ENCODE measurements at regions not wholly inside any gene's neighbourhood (a gene's known extent, or its start where the extent isn't known, plus 50 kb on each side); places are given as distances from the start of the nearest gene placed in this dataset.
A peak's percentile ranks its signal among the peaks of the same experiment; 100 is the strongest.

DNA sequence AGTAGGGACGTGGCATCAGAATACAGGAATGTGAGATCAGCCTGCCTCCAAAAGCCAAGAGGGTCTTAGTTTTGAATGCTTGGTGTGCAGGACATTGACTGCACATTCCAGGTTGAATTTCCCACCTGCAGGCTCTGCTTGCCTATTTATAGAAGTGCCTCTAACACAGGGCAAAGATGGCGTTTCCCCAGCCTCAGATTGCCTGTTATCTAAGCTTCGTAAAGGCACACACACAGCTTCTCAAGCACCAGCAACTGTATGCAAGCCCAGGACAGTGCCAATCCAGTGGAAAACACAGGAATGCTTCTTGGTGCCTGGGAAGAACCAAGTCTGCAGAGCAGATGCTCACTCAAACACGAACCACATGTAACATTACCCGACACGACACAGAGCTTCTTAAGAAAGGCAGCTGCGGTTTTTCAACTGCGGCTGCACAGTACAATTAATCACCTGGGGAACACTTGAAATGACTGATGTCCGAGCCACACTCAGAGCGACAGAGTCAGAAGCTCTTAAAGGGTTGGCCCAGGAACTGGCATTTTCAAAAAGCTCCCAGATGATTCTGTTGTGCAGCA lies 90.0 kb upstream of the ANKRD34C start:
- Histone ChIP-seq H2BK12ac (ENCODE audit: low read length) (peak overlapping the region; percentile 7), H3K18ac (ENCODE audit: low read length) (peak overlapping the region; percentile 27), H3K36me3 (replicated peaks in 1 of 2; ENCODE audit: control insufficient read depth in 2 of 2, insufficient read depth in 2 of 2, low read length in 2 of 2) (no peaks in the 10 kb centered on the region), H3K4ac (ENCODE audit: low read length) (no peak overlapping the region), H2AFZ (ENCODE audit: low read length) (peak overlapping the region; percentile 80), H3K9me3 (replicated peaks in 1 of 2; ENCODE audit: control insufficient read depth in 2 of 2, insufficient read depth in 1 of 2, low read depth in 1 of 2, low read length in 2 of 2) (no peaks in the 10 kb centered on the region), H3K14ac (ENCODE audit: low read length) (no peak overlapping the region), H4K8ac (ENCODE audit: low read depth, low read length) (peak overlapping the region; percentile 19), H3K27me3 (ENCODE audit: control insufficient read depth in 3 of 3, insufficient read depth in 3 of 3, low read depth in 1 of 3, low read length in 3 of 3) (peaks cover 0 to 10% (median 0%) of the 10 kb centered on the region in 3 experiments), H2BK15ac (ENCODE audit: low read length) (no peak overlapping the region), H3K4me2 (ENCODE audit: insufficient read depth, low read length, poor library complexity, severe bottlenecking) (no peak overlapping the region), H3K79me1 (ENCODE audit: low read depth, low read length) (no peaks in the 10 kb centered on the region), H3K23ac (ENCODE audit: low read depth, low read length, poor library complexity) (no peak overlapping the region), H3K4me1 (ENCODE audit: control insufficient read depth in 2 of 2, insufficient read depth in 1 of 2, low read depth in 1 of 2, low read length in 2 of 2) (peaks cover 24 to 26% of the 10 kb centered on the region in 2 donors), H4K91ac (ENCODE audit: low read depth, low read length, poor library complexity) (peak overlapping the region; percentile 19), H3K4me3 (ENCODE audit: low read length in 2 of 2) (no peak overlapping the region), H3K27ac (replicated peaks; ENCODE audit: low read length) (no peak overlapping the region), H3K9ac (ENCODE audit: low read depth, low read length, poor library complexity) (no peak overlapping the region), H2BK5ac (ENCODE audit: low read length) (no peak overlapping the region), H2AK5ac (ENCODE audit: low read depth, low read length) (no peak overlapping the region), H2BK120ac (ENCODE audit: low read depth, low read length) (no peak overlapping the region)
- no CpG with 5 or more reads among the region's 10 CpGs for WGBS, 2 donors (ENCODE audit: extremely low coverage in 2 of 2, insufficient read length in 2 of 2, insufficient replicate concordance in 1 of 2)
- DNase-seq (ENCODE audit: low spot score): no peak

DNA sequence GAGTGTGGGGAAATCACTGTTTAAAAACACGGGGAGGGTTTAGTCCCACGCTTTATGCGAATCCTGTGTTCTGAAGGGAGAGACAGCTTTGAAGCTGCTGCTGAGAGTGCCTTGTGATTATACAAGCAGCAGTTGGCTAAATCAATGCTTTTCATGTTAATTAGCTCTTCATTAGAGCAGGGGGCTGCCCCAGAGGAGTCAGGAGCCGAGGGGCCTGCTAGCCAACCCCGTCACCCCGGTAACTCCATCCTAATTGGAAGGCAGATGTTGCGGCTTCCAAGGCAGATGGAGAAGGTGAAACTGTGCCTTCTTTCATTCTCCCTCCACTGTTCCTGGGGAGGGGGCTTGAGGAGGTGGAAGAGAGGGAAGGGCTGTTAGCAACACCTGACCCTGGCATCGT lies 92.4 kb upstream of the ANKRD34C start:
- no CpG with 5 or more reads among the region's 8 CpGs for WGBS, 2 donors (ENCODE audit: extremely low coverage in 2 of 2, insufficient read length in 2 of 2, insufficient replicate concordance in 1 of 2)

DNA sequence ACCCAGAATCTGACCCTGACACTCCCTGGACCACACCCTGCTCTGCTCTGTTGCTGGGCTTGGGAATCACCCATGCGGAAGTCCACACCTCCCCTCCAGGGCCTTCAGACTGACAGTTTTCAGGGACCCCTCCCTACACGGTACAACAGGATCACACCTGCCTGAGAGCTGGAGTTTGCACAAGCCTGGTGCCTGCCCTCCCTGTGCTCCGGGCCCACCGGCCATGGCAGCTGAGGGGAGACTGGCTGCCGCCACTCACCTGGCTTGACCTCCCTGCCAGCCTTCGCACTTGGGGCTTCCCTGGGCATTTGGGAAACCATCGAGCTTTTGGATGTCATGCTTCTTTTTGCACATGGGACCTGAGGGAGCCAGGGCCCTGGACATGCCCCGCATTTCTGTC lies 95.9 kb upstream of the ANKRD34C start:
- Histone ChIP-seq H2AK5ac (ENCODE audit: low read depth, low read length) (no peak overlapping the region), H3K23ac (ENCODE audit: low read depth, low read length, poor library complexity) (no peak overlapping the region), H3K9ac (ENCODE audit: low read depth, low read length, poor library complexity) (no peak overlapping the region), H3K4me3 (ENCODE audit: low read length in 2 of 2) (no peak overlapping the region), H3K4me1 (ENCODE audit: control insufficient read depth in 2 of 2, insufficient read depth in 1 of 2, low read depth in 1 of 2, low read length in 2 of 2) (peaks cover 5 to 6% of the 10 kb centered on the region in 2 donors), H3K4ac (ENCODE audit: low read length) (no peak overlapping the region), H3K4me2 (ENCODE audit: insufficient read depth, low read length, poor library complexity, severe bottlenecking) (no peak overlapping the region), H2BK120ac (ENCODE audit: low read depth, low read length) (no peak overlapping the region), H2AFZ (ENCODE audit: low read length) (no peak overlapping the region), H3K79me1 (ENCODE audit: low read depth, low read length) (no peaks in the 10 kb centered on the region), H3K14ac (ENCODE audit: low read length) (no peak overlapping the region), H2BK5ac (ENCODE audit: low read length) (no peak overlapping the region), H2BK15ac (ENCODE audit: low read length) (no peak overlapping the region), H3K27me3 (ENCODE audit: control insufficient read depth in 3 of 3, insufficient read depth in 3 of 3, low read depth in 1 of 3, low read length in 3 of 3) (peaks cover 0 to 3% (median 0%) of the 10 kb centered on the region in 3 experiments), H2BK12ac (ENCODE audit: low read length) (no peak overlapping the region), H3K9me3 (replicated peaks in 1 of 2; ENCODE audit: control insufficient read depth in 2 of 2, insufficient read depth in 1 of 2, low read depth in 1 of 2, low read length in 2 of 2) (no peaks in the 10 kb centered on the region), H4K91ac (ENCODE audit: low read depth, low read length, poor library complexity) (no peak overlapping the region), H3K27ac (replicated peaks; ENCODE audit: low read length) (no peak overlapping the region), H3K36me3 (replicated peaks in 1 of 2; ENCODE audit: control insufficient read depth in 2 of 2, insufficient read depth in 2 of 2, low read length in 2 of 2) (no peaks in the 10 kb centered on the region), H3K18ac (ENCODE audit: low read length) (no peak overlapping the region), H4K8ac (ENCODE audit: low read depth, low read length) (no peak overlapping the region)
- no peak for DNase-seq (ENCODE audit: low spot score)
- no CpG with 5 or more reads among the region's 8 CpGs for WGBS, 2 donors (ENCODE audit: extremely low coverage in 2 of 2, insufficient read length in 2 of 2, insufficient replicate concordance in 1 of 2)

More for the DNA sequence above, 92.4 kb upstream of the ANKRD34C start:
- Histone ChIP-seq H2BK120ac (ENCODE audit: low read depth, low read length) (no peak overlapping the region), H3K27me3 (ENCODE audit: control insufficient read depth in 3 of 3, insufficient read depth in 3 of 3, low read depth in 1 of 3, low read length in 3 of 3) (peaks cover 0 to 6% (median 0%) of the 10 kb centered on the region in 3 experiments), H3K18ac (ENCODE audit: low read length) (peak overlapping the region; percentile 54), H4K8ac (ENCODE audit: low read depth, low read length) (no peak overlapping the region), H2BK12ac (ENCODE audit: low read length) (no peak overlapping the region), H2AK5ac (ENCODE audit: low read depth, low read length) (no peak overlapping the region), H3K4me2 (ENCODE audit: insufficient read depth, low read length, poor library complexity, severe bottlenecking) (no peak overlapping the region), H4K91ac (ENCODE audit: low read depth, low read length, poor library complexity) (no peak overlapping the region), H3K4ac (ENCODE audit: low read length) (no peak overlapping the region), H2BK15ac (ENCODE audit: low read length) (no peak overlapping the region), H3K9ac (ENCODE audit: low read depth, low read length, poor library complexity) (no peak overlapping the region), H3K4me1 (ENCODE audit: control insufficient read depth in 2 of 2, insufficient read depth in 1 of 2, low read depth in 1 of 2, low read length in 2 of 2) (peaks cover 19 to 26% of the 10 kb centered on the region in 2 donors), H2BK5ac (ENCODE audit: low read length) (no peak overlapping the region), H3K14ac (ENCODE audit: low read length) (peak overlapping the region; percentile 14), H3K4me3 (ENCODE audit: low read length in 2 of 2) (no peak overlapping the region), H3K27ac (replicated peaks; ENCODE audit: low read length) (no peak overlapping the region), H3K23ac (ENCODE audit: low read depth, low read length, poor library complexity) (no peak overlapping the region), H3K9me3 (replicated peaks in 1 of 2; ENCODE audit: control insufficient read depth in 2 of 2, insufficient read depth in 1 of 2, low read depth in 1 of 2, low read length in 2 of 2) (no peaks in the 10 kb centered on the region), H3K36me3 (replicated peaks in 1 of 2; ENCODE audit: control insufficient read depth in 2 of 2, insufficient read depth in 2 of 2, low read length in 2 of 2) (no peaks in the 10 kb centered on the region), H2AFZ (ENCODE audit: low read length) (peak overlapping the region; percentile 19), H3K79me1 (ENCODE audit: low read depth, low read length) (no peaks in the 10 kb centered on the region)
- no peak for DNase-seq (ENCODE audit: low spot score)

DNA sequence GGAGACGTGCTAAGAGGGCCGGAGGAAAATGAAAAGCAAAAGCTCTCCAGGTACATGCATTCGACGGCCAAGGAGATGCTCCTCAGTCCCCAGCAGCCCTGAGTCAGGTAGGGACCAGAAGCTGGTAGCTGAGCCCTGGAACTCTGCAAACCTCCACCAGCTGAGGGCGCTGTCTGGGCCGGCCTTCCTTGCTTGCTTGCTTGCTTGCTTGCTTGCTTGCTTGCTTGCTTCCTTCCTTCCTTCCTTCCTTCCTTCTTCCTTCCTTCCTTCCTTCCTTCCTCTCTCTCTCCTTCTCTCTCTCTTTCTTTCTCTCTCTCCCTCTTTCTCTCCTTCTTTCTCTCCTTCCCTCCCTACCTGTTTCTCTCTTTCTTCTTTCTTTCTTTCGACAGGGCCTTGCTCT lies 94.6 kb upstream of the RASGRF1 start:
- Histone ChIP-seq H3K4me1 (ENCODE audit: control insufficient read depth in 2 of 2, insufficient read depth in 1 of 2, low read depth in 1 of 2, low read length in 2 of 2) (peaks cover 1 to 2% of the 10 kb centered on the region in 2 donors), H3K18ac (ENCODE audit: low read length) (no peak overlapping the region), H3K4me3 (ENCODE audit: low read length in 2 of 2) (no peak overlapping the region), H2BK120ac (ENCODE audit: low read depth, low read length) (no peak overlapping the region), H3K79me1 (ENCODE audit: low read depth, low read length) (no peaks in the 10 kb centered on the region), H3K27ac (replicated peaks; ENCODE audit: low read length) (no peak overlapping the region), H3K27me3 (ENCODE audit: control insufficient read depth in 3 of 3, insufficient read depth in 3 of 3, low read depth in 1 of 3, low read length in 3 of 3) (peaks cover 0 to 3% (median 0%) of the 10 kb centered on the region in 3 experiments), H3K14ac (ENCODE audit: low read length) (no peak overlapping the region), H3K9ac (ENCODE audit: low read depth, low read length, poor library complexity) (no peak overlapping the region), H3K9me3 (replicated peaks in 1 of 2; ENCODE audit: control insufficient read depth in 2 of 2, insufficient read depth in 1 of 2, low read depth in 1 of 2, low read length in 2 of 2) (no peaks in the 10 kb centered on the region), H3K4me2 (ENCODE audit: insufficient read depth, low read length, poor library complexity, severe bottlenecking) (no peak overlapping the region), H2BK12ac (ENCODE audit: low read length) (no peak overlapping the region), H2AFZ (ENCODE audit: low read length) (no peak overlapping the region), H3K36me3 (replicated peaks in 1 of 2; ENCODE audit: control insufficient read depth in 2 of 2, insufficient read depth in 2 of 2, low read length in 2 of 2) (no peaks in the 10 kb centered on the region), H3K4ac (ENCODE audit: low read length) (no peak overlapping the region), H4K8ac (ENCODE audit: low read depth, low read length) (no peak overlapping the region), H2BK5ac (ENCODE audit: low read length) (no peak overlapping the region), H2AK5ac (ENCODE audit: low read depth, low read length) (no peak overlapping the region), H2BK15ac (ENCODE audit: low read length) (no peak overlapping the region), H4K91ac (ENCODE audit: low read depth, low read length, poor library complexity) (no peak overlapping the region), H3K23ac (ENCODE audit: low read depth, low read length, poor library complexity) (no peak overlapping the region)
- DNase-seq (ENCODE audit: low spot score): no peak
- WGBS, 2 donors (ENCODE audit: extremely low coverage in 2 of 2, insufficient read length in 2 of 2, insufficient replicate concordance in 1 of 2): no CpG with 5 or more reads among the region's 7 CpGs
